ENCODE measurements at regions not wholly inside any gene's neighbourhood (a gene's known extent, or its start where the extent isn't known, plus 50 kb on each side); places are given as distances from the start of the nearest gene placed in this dataset.

- CTCF ChIA-PET = no interaction called here
- 100% methylated on average over 1 of the region's 2 CpGs for WGBS (ENCODE audit: insufficient coverage)
- H2AFZ ChIP-seq (ENCODE audit: insufficient read depth, low read depth, low read length, poor library complexity, severe bottlenecking) = no peak overlapping the region
Observed at GRCh38 chr7:91559947-91560346, 295.7 kb downstream of the FZD1 start.

GRCh38 chr7:91564101-91564500, 299.9 kb downstream of the FZD1 start:
- no peaks in the 10 kb centered on the region for H3K36me3 ChIP-seq (replicated peaks in 1 of 2; ENCODE audit: control extremely low read depth in 1 of 2, control insufficient read depth in 1 of 2, extremely low read depth in 1 of 2, insufficient read depth in 2 of 2, low read length in 1 of 2)
- no peak overlapping the region for H3K4me2 ChIP-seq (replicated peaks; ENCODE audit: low read depth, low read length, poor library complexity, severe bottlenecking)
- WGBS (ENCODE audit: insufficient coverage) = no CpG with 5 or more reads among the region's 1 CpG
- no peak for TF ChIP-seq EZH2 (IDR thresholded peaks at IDR 0.05; ENCODE audit: borderline replicate concordance, insufficient read depth, low read depth, low read length, poor library complexity, severe bottlenecking)
- TF ChIP-seq CTCF (IDR thresholded peaks at IDR 0.05) = no peak
- no peak overlapping the region for H3K4me3 Mint-ChIP-seq
- H3K4me3 ChIP-seq (ENCODE audit: control extremely low read depth in 1 of 5, extremely low read depth in 1 of 5, insufficient read depth in 1 of 5, low read depth in 2 of 5, low read length in 4 of 5) = no peak overlapping the region
- H3K9me3 Mint-ChIP-seq (ENCODE audit: insufficient read depth) = no peaks in the 10 kb centered on the region
- ATAC-seq (ENCODE audit: low read depth) (no peak), DNase-seq (no peak)
- CTCF ChIA-PET = no interaction called here
- no peak overlapping the region for H3K27ac ChIP-seq (ENCODE audit: low read length in 2 of 2)
- no peaks in the 10 kb centered on the region for H3K4me1 Mint-ChIP-seq
- no peaks in the 10 kb centered on the region for H3K9me3 ChIP-seq (ENCODE audit: control extremely low read depth in 1 of 3, control insufficient read depth in 2 of 3, insufficient read depth in 1 of 3, low read length in 2 of 3)
- no peaks in the 10 kb centered on the region for H3K27me3 ChIP-seq (replicated peaks in 1 of 4; ENCODE audit: control extremely low read depth in 1 of 4, control insufficient read depth in 3 of 4, insufficient read depth in 4 of 4, low read length in 3 of 4)
- H3K27me3 Mint-ChIP-seq = peaks cover 8% of the 10 kb centered on the region
- H3K9ac ChIP-seq (ENCODE audit: low read length) = no peak overlapping the region
- POLR2A ChIA-PET = no interaction called here
- H3K4me1 ChIP-seq (ENCODE audit: control insufficient read depth in 2 of 2, insufficient read depth in 2 of 2, low read length in 2 of 2) = no peaks in the 10 kb centered on the region
- no peak overlapping the region for H3K27ac Mint-ChIP-seq
- intact Hi-C loops (cut with micrococcal nuclease) = no loop called here
- H2AFZ ChIP-seq (ENCODE audit: insufficient read depth, low read depth, low read length, poor library complexity, severe bottlenecking) = no peak overlapping the region
- no peaks in the 10 kb centered on the region for H4K20me1 ChIP-seq (ENCODE audit: control insufficient read depth, insufficient read depth, low read length, poor library complexity, severe bottlenecking)
- no peaks in the 10 kb centered on the region for H3K79me2 ChIP-seq (ENCODE audit: control insufficient read depth, insufficient read depth, low read length)

More at GRCh38 chr7:91559947-91560346, 295.7 kb downstream of the FZD1 start:
- Histone ChIP-seq H4K20me1 (ENCODE audit: control insufficient read depth, insufficient read depth, low read length, poor library complexity, severe bottlenecking) (no peaks in the 10 kb centered on the region), H3K4me3 (ENCODE audit: control extremely low read depth in 1 of 5, extremely low read depth in 1 of 5, insufficient read depth in 1 of 5, low read depth in 2 of 5, low read length in 4 of 5) (no peak overlapping the region), H3K4me1 (ENCODE audit: control insufficient read depth in 2 of 2, insufficient read depth in 2 of 2, low read length in 2 of 2) (no peaks in the 10 kb centered on the region), H3K27me3 (replicated peaks in 1 of 4; ENCODE audit: control extremely low read depth in 1 of 4, control insufficient read depth in 3 of 4, insufficient read depth in 4 of 4, low read length in 3 of 4) (peaks cover 0 to 2% (median 0%) of the 10 kb centered on the region in 4 experiments), H3K27ac (ENCODE audit: low read length in 2 of 2) (no peak overlapping the region), H3K9me3 (ENCODE audit: control extremely low read depth in 1 of 3, control insufficient read depth in 2 of 3, insufficient read depth in 1 of 3, low read length in 2 of 3) (no peaks in the 10 kb centered on the region), H3K9ac (ENCODE audit: low read length) (no peak overlapping the region), H3K36me3 (replicated peaks in 1 of 2; ENCODE audit: control extremely low read depth in 1 of 2, control insufficient read depth in 1 of 2, extremely low read depth in 1 of 2, insufficient read depth in 2 of 2, low read length in 1 of 2) (no peaks in the 10 kb centered on the region), H3K4me2 (replicated peaks; ENCODE audit: low read depth, low read length, poor library complexity, severe bottlenecking) (no peak overlapping the region), H3K79me2 (ENCODE audit: control insufficient read depth, insufficient read depth, low read length) (no peaks in the 10 kb centered on the region)
- no peak overlapping the region for H3K27ac Mint-ChIP-seq
- ATAC-seq (ENCODE audit: low read depth) = no peak
- POLR2A ChIA-PET = no interaction called here
- H3K27me3 Mint-ChIP-seq = peaks cover 5% of the 10 kb centered on the region
- H3K4me3 Mint-ChIP-seq = no peak overlapping the region
- no peaks in the 10 kb centered on the region for H3K9me3 Mint-ChIP-seq (ENCODE audit: insufficient read depth)
- TF ChIP-seq EZH2 (IDR thresholded peaks at IDR 0.05; ENCODE audit: borderline replicate concordance, insufficient read depth, low read depth, low read length, poor library complexity, severe bottlenecking) (no peak), CTCF (IDR thresholded peaks at IDR 0.05) (no peak)
- H3K4me1 Mint-ChIP-seq = no peaks in the 10 kb centered on the region
- DNase-seq = no peak
- intact Hi-C loops (cut with micrococcal nuclease) = no loop called here
